HCEC 1CT (cell line): ENCODE measurements at regions not wholly inside any gene's neighbourhood (a gene's known extent, or its start where the extent isn't known, plus 50 kb on each side); places are given as distances from the start of the nearest gene placed in this dataset.

Experiments used
- DNase-seq: peaks from one replicate; pipeline ENCODE4 v3.0.0-alpha.2; 2017

DNA sequence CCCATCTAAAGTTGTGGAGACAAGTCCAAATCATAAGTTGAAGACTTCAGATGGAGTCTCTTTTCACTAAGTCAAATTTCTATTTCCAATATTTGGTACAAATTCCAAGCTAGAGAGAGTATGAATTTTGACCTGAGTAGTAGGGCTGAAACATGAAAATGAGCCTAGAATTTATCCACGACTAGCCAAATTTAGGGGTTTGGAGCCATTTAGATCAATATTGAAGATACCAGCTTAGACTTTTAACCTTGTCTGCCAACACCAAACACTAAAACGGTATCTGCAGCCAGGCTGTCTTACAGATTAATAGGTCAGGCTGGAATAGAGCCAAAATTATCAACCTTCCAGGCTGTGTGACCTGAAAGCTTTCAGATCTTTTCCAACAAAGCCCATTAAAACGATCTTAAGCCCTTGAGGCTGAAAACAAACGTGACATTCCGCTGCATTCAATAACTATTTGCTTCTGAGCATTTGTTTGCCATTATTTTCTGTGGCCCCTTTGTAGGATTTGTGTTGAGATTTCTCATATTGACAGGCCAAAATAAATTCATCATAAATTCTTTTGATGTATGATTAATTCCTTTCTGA, 268.7 kb upstream of the DKK2 start:
- DNase-seq: no peak

DNA sequence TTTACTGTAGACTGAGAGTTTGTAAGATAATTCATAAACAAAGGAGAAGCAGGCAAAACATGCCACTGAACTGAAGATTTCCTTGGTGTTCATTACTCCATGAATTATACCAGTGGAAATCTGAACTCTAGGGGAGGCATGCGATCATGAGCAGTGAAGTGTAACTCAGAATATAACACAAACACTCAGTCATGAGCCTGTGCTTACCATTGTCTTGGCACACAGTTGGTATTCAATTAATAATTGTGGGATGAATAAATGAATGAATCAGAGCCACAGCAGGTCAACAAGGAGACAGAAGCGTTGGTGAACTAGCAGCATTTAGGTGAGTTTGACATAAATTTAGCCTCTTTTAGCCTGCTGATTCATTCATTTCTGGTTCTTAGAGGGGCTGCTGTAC, 263.5 kb upstream of the DKK2 start:
- DNase-seq: peak; percentile 44

DNA sequence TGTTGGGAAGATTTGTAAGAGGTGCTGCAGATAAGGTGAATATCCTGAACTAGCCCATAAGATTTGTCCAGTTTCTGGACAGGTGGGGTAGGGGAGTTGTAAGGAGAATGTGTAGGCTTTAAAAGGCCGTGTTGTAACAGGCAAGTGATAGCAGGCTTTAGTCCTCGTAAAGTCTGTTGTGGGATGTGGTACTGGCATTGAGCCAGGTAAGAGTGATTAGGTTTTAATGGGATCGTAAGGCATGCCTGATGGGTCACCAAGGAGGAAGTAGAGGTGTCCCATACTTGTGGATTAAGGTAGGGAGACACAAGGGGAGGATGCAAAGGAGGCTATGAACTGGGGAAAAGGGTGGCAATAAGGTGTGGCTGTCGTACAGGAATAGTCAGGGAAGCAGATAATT, 256.9 kb upstream of the DKK2 start:
- DNase-seq: no peak

DNA sequence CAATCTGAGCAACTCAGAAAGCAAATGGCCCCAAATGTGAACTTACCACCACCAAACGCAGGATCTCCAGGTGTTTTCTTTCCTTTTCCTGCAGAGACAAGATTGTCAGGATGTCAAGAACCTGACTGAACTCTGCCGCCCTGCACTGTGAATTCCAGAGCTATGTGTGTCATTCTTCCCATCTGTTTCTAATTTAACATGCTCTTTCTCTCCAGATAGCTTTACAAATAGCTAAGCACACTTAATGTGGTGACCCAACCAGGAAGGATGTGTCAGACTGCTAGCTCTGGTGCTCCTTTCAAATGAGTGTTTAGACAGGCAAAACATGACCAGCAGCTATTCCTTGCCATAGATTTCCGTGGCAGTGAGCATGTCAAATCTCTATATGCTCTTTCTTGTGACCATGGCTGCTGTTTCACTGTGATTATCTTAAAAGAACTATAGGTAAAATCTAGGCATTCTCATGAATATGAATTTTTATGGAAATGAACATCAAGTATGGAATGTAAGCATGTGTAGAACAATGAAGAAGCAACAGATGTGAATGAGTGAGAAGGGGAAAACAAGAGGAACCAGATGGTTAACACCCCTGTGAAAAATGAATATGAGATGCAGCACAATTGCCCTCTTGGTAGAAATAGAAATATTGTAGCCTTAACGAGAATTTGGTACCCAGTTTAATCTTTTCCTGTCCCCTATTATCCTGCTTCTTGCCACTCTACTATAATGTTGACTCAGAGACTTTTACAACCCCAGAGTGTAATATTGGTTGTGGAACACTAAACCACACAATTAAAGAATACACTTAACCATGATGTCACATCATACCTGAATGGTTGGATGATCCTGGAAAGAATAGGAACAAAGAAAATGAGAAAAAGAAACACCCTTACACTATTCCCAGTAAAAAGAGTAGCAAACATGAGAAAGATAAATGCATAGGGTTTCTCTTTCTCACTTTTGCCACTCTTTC, 247.8 kb upstream of the DKK2 start:
- DNase-seq: peak; percentile 93

DNA sequence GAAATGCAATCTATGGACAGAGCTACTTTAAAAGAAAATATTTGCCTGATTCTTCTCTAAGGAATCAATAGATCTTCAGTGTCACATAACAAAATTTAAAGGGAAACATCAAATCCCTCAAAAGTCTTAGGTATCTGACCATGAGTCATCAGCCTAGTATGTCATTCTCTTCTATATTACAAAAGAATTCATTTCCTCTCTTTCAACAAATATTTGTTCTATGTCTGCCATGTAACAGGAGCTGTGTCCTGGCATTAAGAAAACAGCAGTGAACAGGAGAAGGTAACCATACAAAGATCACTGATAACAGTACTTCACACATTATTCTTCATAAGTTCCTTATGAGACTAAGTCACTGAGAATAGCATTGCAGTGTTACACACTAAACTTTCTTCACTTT, 243.6 kb upstream of the DKK2 start:
- DNase-seq: peak; percentile 61

DNA sequence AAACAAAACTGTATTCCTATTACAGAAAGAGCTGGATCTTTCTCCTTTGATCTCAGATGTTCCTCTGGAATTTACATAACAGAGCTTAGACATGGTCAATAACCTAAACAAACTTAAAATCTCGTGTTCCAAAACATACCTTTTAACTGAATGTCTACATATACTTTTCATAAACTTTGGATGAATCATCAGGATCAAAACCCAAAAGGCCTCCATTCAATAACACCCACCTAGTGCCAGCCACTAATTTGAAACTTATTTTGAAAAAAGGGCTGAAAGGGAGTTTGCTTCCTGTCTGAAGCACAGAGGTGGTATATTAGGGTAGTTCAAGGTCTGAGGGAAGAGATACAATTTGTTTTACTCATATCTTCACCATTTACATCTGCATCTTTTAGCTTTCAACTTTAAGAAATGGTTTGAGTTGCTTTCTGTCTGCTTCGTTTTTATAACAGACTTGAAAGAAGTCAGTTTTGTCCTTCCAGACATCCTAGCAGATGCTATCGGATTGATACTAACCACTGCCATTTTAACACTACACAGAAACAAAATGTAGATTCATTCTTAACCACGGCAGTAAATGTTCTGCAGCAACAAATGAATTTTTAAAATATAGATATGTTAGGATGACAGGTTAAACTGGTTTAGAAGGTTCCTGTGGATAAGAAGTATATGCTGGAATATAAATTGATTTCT, 242.8 kb upstream of the DKK2 start:
- DNase-seq: peak; percentile 55

DNA sequence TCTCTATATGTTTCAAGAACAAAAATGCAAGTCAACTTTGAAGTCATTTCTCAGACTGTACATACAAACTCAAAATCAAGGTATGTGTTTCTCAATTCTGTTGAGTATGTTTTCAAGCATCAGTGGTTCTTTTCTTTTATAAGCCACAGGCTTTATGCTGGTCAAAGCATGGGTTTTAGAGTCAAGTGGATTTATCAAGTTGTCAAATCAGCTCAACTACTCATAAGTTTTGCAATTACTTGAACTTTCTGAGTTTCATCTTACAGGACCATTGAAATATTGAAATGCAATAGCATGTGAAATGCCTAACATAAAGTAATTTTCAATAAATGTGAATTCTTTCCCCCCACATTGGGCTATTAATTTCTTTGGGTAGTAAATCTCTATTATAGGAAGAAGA, 239.9 kb upstream of the DKK2 start:
- no peak for DNase-seq

DNA sequence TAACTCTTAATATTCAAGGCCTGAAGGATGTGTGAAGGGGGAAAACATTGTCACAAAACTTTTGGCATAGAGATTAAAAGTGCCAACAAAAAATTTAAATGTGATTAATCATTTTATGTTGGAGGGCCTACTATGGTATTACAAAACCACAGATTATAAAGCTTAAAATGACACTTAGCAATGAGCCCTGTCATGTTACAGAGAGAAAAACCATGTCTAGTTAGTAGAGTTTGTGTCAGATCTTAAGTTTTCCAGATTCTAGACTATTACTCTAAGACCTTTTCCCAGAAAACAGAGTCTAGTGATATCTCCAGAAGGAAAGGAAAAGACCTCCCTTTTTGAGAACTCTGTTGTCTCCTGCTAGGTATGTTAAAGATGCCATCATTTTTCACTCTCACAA, 239.1 kb upstream of the DKK2 start:
- DNase-seq: no peak

DNA sequence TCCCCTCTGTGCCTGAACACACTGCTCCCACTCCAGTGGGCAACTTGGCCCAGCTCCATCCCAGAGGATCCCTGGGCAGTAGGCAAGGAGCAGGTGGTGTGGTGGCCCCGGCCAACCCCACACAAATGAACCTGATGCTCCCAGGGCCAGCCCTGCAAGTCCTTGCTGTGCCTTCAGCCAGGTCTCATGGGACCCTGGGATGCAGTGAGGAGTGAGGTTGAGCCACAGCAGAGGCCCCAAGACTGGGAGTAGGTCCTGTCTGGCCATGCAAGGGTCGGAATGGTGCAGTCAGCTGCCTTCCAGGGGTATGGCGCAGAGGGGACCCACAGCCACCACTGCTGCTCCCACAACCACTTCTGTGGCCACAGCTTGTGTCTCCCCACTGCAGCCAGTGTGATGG, 234.5 kb upstream of the DKK2 start:
- no peak for DNase-seq

DNA sequence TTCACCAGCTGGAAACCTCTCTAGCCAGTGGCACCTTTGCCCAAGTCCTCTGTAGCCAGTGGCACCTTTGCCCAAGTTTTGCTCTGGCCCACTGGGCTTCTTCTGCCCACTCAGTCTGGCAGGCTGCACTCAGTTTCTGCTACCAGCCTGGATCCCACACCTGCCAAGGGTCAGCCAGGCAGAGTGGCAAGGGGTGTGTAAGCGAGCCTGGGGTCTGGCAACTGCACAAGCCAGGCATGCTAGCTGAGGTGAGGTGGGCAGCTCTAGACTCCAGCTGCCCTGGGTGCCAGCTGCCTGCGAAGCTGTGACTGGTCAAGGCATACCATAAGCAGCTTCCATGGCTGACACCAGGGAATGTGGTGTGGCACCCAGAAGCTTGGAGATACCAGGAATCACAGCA, 233.1 kb upstream of the DKK2 start:
- no peak for DNase-seq

DNA sequence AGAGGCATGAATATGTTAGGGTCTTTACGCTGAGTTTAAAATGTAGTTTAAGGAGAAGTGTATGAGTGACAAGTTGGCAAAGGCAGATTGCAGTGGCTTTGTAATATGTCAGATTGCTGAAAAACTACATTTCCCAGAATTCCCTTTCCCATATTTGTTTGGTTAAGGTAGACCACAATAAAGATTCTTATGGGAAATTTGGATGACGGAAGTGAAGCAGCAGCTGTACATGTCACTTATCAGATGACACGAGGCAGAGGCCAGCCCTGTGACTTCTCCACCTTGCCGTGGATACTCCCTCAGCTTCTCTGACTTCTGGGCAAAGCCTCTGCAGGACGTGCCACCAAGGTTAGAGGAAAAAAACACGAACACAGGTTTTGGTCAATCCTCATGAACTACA, 229.7 kb upstream of the DKK2 start:
- no peak for DNase-seq

DNA sequence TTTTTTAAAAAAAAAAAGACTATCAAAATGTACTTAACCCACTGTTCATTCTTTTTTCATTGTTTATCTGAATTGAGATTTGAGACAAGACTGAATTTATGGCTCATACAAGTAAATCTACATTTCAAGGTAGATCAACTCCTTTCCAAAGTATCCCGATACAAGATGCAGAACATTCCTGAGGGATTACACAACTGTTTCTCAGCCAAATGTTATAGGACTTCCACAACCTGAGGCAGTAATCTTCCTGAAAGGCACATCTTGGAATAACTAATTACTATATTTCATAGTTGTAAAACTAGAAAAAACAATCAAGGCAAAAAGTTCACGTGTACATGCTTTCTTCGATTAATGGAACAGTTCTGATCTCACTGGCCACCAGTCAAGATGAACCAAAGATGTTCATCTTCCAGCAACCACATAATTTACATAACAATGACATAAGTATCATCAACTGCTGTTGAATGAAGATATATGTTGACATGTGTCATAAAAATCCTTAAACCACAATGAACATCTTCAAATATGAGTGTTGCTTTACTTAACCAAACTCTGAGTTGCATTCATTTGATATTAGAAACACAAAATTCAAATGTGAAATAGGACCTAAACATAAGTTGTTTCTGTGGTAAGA, 225.2 kb upstream of the DKK2 start:
- no peak for DNase-seq

DNA sequence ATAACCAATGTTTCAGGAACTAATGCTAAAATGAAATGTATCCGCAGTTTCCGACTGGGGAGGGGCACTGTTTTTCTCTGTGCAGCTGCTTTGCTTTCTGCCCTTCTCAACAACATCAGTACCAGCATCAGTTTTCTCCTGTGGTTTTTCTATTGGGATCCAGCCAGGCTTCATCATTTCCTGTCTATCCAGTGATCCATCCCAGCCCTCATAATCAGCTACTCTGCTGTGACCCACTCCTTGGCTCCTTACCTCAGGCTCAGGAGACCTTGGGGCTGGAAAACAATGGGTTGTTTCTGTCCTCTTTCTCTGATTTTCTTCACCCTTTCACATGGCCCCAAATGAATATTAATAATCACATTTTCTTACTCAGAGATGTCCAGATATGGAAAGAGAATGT, 222.2 kb upstream of the DKK2 start:
- peak; percentile 57 for DNase-seq

DNA sequence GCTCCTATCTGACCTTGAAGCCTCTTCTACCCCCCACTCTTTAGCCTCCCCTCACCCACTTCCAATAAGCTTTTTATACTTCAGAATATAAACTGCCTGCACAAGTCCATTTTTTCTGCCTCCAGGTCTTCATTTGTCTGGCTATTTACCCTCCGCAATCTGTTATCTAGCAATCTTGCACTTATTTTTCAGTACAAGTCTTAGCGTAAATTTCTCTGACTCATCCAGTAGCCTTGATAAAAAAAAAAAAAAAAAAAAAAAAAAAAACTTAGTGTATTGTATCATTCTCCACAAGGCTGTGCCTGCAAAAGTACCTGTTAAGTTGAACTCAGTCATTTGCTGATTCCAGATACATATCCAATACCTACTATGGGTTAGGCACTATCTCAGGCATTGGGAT, 219.5 kb upstream of the DKK2 start:
- no peak for DNase-seq

DNA sequence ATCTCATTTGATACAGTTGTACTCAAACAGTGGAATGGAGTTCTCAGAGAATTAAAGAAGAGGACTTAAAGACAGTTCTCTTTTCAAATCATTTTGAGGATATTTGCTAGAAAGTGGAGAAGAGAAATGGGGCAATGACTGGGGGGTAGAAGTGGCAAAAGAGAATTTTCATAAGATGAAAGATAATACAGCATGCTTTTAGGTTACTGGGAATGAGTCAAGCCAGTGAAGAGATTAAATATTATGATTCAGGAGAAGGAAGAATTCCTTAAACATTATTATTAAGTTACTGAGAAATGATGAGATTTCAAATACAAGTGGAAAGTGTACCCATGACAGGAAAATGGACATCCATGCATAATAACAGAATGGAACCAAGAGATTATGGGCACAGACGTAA, 219.0 kb upstream of the DKK2 start:
- peak; percentile 28 for DNase-seq

DNA sequence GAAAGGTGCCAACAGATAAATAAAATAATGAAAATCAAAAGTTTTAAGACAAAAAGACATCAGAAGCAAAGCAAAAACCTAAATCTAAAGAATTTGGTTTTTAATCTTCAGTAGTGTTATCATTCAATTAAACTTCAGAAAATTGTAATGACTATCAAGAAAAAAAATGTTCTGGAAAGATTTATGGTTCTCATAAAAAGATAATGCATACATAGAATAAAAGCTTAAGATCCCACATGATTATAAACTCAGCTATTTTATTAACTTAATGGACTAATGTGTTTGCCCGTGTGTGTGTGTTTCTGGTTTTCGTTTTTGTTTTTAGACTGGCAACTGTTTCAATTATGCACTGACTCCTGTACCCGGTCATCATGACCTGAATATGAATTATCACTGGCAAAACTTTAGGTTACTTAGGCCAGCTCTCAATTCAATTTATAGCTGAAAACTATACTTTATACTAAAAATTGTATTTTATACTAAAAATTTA, 217.5 kb upstream of the DKK2 start:
- DNase-seq: no peak

DNA sequence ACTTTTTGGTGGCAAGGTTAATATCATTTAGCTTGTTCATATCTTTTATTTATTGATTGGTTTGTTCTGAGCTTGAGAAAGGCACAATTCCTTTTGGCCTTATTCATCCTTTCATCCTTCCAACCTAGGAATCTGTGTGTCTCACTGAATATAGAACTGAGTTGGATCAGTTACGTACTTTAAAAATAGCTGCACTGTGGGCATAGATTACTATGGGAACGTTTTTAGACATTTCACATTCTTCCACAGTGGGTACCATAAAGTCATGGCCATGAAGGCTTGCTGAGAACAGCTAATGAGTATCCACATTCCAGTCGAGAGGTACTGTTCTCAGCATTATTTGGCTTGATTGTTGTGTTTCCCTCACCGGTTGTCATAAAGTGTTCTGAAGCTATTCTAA, 217.0 kb upstream of the DKK2 start:
- no peak for DNase-seq

DNA sequence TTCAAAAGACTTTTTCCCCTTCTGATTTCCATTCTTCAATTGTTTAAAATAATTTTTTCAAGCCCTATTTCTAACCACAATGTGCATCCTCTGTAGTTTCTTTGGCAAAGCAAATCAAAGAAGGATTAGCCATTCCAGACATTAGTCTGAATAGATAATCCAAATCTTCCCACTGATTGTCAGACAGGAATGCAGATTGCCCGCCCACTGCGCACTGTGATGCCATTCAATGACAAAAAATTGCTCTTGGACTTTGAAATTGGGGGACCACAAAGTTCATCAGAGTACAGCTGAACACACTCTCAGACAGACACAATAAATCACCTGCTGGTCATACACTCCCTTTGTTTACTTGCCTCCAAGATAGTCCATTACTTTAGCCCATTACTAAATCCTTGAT, 216.5 kb upstream of the DKK2 start:
- DNase-seq: no peak

DNA sequence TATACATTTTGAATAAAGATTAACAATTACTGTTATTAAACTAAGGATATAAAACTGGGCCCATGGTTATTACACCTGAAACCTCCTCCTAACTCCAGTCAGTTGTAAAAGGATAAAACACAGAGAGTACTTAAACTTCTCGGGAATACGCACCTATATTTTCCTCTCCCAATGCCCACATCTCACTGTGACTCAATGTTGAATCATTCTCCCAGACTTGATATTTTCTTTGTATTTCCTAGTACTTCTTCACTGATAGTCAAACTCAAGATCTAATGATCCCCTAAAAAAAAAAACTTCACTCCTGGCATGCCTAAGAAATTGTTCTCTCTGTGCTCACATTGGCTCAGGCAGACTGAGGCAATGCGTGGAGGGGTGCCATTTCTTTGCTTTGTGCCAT, 212.5 kb upstream of the DKK2 start:
- no peak for DNase-seq

DNA sequence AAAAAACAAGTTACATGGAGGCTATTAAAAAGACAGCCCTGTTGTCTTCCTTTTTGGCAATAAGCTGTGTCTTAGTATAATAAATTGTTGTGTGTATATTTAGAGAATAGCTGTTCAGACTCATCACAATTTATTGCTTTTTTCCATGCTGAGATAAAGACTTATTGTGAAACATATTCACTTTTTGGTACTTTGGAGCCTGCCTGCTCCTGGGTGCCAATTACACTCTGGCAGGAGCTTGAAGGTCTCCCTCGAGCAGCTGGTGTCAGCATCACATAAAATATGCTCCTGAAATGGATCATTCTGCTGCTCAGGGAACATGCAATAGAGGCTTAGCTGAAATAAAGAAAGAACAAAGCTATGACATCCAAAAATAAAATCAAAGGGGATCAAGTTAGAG, 211.6 kb upstream of the DKK2 start:
- no peak for DNase-seq

DNA sequence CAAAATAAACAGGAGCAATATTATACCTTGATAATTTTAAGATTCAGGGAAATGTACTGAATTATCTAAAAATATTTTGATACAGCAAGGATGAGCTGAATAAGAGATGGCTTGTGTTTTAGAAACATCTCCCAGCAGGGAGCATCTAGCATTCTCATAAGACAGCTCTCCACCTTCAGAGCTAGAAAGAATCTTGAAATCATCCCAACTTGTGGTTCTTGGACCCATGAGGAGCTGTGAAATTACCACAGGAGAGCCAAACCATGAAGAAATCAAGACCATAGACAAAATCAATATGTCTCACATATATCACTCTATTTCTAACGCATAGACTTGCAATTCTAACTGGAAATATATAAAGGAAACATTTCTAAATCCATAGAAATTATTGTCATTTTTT, 210.6 kb upstream of the DKK2 start:
- no peak for DNase-seq

DNA sequence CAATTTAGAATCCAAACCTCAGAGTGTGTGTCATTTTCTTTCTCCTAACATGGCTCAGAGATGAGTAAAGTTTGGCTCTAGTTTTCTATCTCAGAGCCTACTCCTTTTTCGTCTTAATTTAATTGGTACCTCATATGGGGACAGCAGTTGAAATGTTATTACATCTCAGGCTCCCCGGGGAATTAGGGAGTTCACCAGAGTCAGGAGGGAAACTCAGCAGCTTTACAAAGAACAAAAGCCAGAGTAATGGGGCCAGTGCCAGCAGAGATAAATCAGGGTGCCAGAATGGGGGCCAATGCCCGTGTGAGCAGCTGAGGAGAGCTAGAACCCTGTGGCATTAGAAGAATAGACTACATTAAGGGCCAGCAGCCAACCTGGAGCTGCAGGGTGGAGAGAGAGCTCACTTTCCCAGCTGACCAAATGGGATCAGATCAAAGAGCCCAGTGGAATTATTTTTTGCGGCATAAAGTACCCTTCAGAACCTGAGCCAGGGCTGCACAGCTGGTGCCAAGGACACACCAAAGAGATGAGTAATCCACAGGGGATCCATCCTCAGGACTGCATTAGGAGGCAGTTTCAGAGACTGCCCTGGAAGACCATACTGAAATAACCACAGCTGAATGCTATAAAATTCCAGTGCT, 207.1 kb upstream of the DKK2 start:
- DNase-seq: no peak

DNA sequence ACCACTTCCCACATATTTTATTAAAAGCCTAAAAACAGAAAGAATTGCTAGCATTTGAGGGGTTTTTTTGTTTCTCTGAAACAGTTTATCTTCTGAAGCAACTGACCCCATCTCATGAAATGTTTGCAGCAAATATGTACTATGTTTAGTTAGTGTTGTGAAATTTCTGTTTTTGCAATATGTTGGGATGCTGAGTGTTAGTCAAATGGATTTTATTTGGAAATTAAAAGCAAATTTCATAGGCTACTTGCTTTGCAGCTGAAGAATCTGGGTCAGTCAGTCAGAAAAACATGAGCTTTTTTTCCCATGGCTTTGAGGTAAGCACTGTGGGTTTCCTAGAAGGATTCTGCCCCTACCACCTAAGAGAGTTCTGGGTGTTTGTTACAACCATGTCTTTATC, 184.9 kb upstream of the DKK2 start:
- DNase-seq: no peak
